MCF 10A (cell line): ENCODE measurements at regions not wholly inside any gene's neighbourhood (a gene's known extent, or its start where the extent isn't known, plus 50 kb on each side); places are given as distances from the start of the nearest gene placed in this dataset.

Experiments used
- BruUV-seq: library from RNA; stranded (reverse); fragments of 400-500 nt; replicated peaks from 2 replicates; lab custom pipeline; 2021; lab: Mats Ljungman, UMichigan
- CTCF ChIA-PET: fragments of 300-600 bp; sonication (Branson Sonifier 250); formaldehyde crosslinking; extraction: SDS; loops from one replicate; lab custom pipeline; 2021; ENCODE audit warnings: antibody characterized with exemption, inconsistent platforms; lab: Yijun Ruan, JAX
- POLR2A ChIA-PET: fragments of 300-600, 350-650 bp; sonication (Branson Sonifier 250); formaldehyde crosslinking; extraction: SDS; loops from one replicate; lab custom pipeline; 2020; ENCODE audit warnings: antibody characterized with exemption, inconsistent platforms; lab: Yijun Ruan, JAX
- DNase-seq: peaks from one replicate; pipeline ENCODE4 v3.0.0-alpha.2; 2018; ENCODE audit not compliant: unreplicated experiment
- H3K27ac Mint-ChIP-seq: one replicate; pipeline ENCODE4 v1.8.0; 2022; ENCODE audit warnings: mild to moderate bottlenecking, low read depth, mixed read lengths; ENCODE audit not compliant: unreplicated experiment
- H3K27me3 Mint-ChIP-seq: one replicate; pipeline ENCODE4 v1.8.0; 2022; ENCODE audit warnings: mixed read lengths; ENCODE audit not compliant: insufficient read depth, unreplicated experiment
- H3K36me3 Mint-ChIP-seq: one replicate; pipeline ENCODE4 v1.8.0; 2022; ENCODE audit warnings: mild to moderate bottlenecking, moderate library complexity, mixed read lengths; ENCODE audit not compliant: insufficient read depth, unreplicated experiment
- H3K4me1 Mint-ChIP-seq: one replicate; pipeline ENCODE4 v1.8.0; 2022; ENCODE audit warnings: mixed read lengths; ENCODE audit not compliant: insufficient read depth, unreplicated experiment
- H3K4me3 Mint-ChIP-seq: one replicate; pipeline ENCODE4 v1.8.0; 2022; ENCODE audit warnings: mild to moderate bottlenecking, moderate library complexity, mixed read lengths; ENCODE audit not compliant: unreplicated experiment
- H3K9me3 Mint-ChIP-seq: one replicate; pipeline ENCODE4 v1.8.0; 2022; ENCODE audit warnings: mixed read lengths; ENCODE audit not compliant: unreplicated experiment
- CTCF ChIP-seq: fragments of 200-600 bp; IDR thresholded peaks from one replicate; pipeline ENCODE4 v1.8.0; 2022; ENCODE audit warnings: antibody characterized with exemption, mild to moderate bottlenecking; ENCODE audit not compliant: unreplicated experiment
- intact Hi-C: fragments of 100-400 bp; cut with micrococcal nuclease; formaldehyde crosslinking; loops from 2 replicates; pipeline ENCODE4 v1.14.1; 2022

- peaks cover 16% of the 10 kb centered on the region for H3K4me1 Mint-ChIP-seq
- no TSS peak for BruUV-seq
- CTCF ChIA-PET = interaction anchor here (0.5 to 1.4 kb wide), 2 partner anchors 17 to 414 kb away, joined by 3 to 4 read pairs; no protein-coding TSS in a partner anchor
Observed at GRCh38 chr3:157097198-157097597, 62.7 kb downstream of the CCNL1 start.

GRCh38 chr3:157096328-157096727 lies 63.6 kb downstream of the CCNL1 start:
- Mint-ChIP-seq H3K27me3 (no peaks in the 10 kb centered on the region), H3K4me1 (peaks cover 16% of the 10 kb centered on the region), H3K27ac (no peak overlapping the region), H3K36me3 (no peaks in the 10 kb centered on the region), H3K9me3 (no peaks in the 10 kb centered on the region), H3K4me3 (no peak overlapping the region)
- POLR2A ChIA-PET = interaction anchor here (0.5 to 0.6 kb wide), 2 partner anchors 23 to 49 kb away, joined by 3 read pairs; no protein-coding TSS in a partner anchor
- no TSS peak for BruUV-seq
- DNase-seq = no peak
- no peak for TF ChIP-seq CTCF
- CTCF ChIA-PET = interaction anchor here (1.4 kb wide), 1 partner anchor 413 kb away, joined by 4 read pairs; no protein-coding TSS in a partner anchor
- intact Hi-C loops = no loop called here

More at GRCh38 chr3:157097198-157097597, 62.7 kb downstream of the CCNL1 start:
- no peaks in the 10 kb centered on the region for H3K9me3 Mint-ChIP-seq
- no peak for DNase-seq
- intact Hi-C loops = no loop called here
- H3K36me3 Mint-ChIP-seq = no peaks in the 10 kb centered on the region
- POLR2A ChIA-PET = interaction anchor here (0.8 to 12.8 kb wide), 2 partner anchors 7 to 14 kb away, joined by 3 to 192 read pairs; no protein-coding TSS in a partner anchor
- no peak for TF ChIP-seq CTCF
- H3K27me3 Mint-ChIP-seq = no peaks in the 10 kb centered on the region
- no peak overlapping the region for H3K27ac Mint-ChIP-seq
- no peak overlapping the region for H3K4me3 Mint-ChIP-seq
